HG03108 (cell line): ENCODE measurements at regions not wholly inside any gene's neighbourhood (a gene's known extent, or its start where the extent isn't known, plus 50 kb on each side); places are given as distances from the start of the nearest gene placed in this dataset.

Experiments
- ATAC-seq: cut with Tn5 transposase; IDR thresholded peaks from one replicate; pipeline ENCODE4 v1.9.1; 2021; ENCODE audit warnings: moderate library complexity; ENCODE audit not compliant: unreplicated experiment

DNA sequence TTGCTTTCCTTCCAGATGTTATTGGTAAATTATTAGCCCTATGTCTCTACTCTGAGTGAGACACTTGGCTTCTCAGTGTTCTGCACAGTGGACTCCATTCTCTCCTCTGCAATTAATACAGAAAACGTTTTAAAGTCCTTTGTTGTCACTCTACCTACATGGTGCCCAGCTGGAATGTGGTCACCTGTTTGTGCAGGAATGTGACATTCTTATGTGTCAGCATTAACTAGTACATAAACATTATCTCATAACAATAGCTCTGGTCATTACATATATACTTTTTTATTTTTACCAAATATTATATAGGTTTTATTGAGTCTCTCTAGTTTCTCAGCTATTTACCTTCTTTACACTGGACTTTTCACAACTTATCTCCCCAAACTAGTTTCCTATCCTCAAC, 147.0 kb upstream of the KCNMB2 start:
- ATAC-seq: no peak

- no peak for ATAC-seq
These were observed 143.7 kb upstream of the KCNMB2 start for GRCh38 chr3:178392511-178392926.

DNA sequence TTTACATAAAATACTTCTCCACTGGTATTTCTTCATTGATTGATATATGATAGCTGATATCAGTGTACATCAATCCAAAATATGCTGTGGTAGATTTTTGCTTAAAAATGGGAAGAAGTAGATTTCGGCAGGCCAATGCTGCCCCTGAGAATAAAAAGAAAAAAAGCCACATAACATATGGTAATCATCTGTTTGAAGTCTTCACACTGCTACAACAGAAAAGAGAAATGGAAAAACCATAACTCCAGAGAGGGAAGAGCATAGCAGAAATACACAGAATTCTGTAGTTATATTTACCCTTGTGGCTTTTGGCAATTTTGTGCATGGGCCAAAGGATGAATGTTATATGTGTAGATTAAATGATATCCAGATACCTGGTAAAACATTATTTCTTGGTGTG, 143.1 kb upstream of the KCNMB2 start:
- no peak for ATAC-seq

GRCh38 chr3:178393824-178394223, 142.4 kb upstream of the KCNMB2 start:
- ATAC-seq: no peak

- ATAC-seq: no peak
These were observed 139.9 kb upstream of the KCNMB2 start for GRCh38 chr3:178396318-178396717.

DNA sequence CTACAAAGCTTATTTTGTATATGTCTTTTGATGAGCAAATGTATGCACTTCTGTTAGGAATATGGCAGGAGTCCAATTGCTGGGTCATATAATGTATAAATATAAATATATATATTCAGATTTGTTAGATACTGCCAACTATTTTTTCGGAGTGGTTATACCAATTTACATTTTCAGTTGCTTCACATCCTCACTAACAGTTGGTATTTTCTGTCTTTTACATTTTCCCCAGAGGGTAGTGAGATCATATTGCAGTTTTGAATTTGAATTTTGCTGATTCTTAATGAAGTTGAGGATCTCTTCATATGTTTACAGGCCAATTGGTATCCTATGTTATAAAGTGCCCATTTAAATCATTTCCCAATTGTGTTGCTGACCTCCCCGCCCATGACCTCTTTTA, 139.0 kb upstream of the KCNMB2 start:
- no peak for ATAC-seq

DNA sequence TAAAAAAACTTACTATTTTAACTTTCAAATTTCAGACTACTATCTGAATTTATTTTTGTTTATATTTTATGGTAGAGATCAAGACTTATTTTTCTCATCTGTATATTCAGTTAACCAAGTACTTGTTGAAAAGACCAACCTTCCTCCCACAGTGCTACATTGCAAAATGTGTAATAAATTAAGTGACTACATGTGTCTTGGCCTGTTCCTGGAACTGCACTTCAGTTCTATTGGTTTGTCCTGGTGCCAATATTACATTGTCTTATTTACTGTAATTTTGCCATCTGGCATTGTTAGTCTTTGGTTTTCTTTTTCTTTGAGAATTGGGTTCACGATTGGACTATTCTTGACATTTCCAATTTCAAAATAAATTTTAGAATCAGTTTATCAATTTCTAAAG, 138.4 kb upstream of the KCNMB2 start:
- ATAC-seq: no peak

DNA sequence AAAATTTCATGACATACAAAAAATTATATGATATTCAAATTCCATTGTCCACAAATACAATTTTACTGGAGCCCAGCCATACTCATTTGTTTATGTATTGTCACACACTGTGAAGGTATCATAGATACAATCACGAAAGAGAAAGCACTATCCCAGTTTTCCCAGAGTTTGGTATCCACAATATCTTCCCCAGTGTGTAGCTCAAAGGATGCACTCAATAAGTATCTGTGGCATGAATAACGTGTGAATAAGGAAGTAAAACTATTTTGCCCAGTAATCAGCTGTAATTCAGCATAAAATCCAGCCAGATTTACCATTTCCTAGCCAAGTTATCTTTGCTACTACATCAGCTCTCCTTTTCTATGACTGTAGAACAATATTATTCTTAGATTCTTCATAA, 131.3 kb upstream of the KCNMB2 start:
- ATAC-seq: no peak

- ATAC-seq: no peak
These were observed 130.7 kb upstream of the KCNMB2 start for GRCh38 chr3:178405531-178405930.

GRCh38 chr3:178406206-178406605, 130.0 kb upstream of the KCNMB2 start:
- ATAC-seq: no peak

DNA sequence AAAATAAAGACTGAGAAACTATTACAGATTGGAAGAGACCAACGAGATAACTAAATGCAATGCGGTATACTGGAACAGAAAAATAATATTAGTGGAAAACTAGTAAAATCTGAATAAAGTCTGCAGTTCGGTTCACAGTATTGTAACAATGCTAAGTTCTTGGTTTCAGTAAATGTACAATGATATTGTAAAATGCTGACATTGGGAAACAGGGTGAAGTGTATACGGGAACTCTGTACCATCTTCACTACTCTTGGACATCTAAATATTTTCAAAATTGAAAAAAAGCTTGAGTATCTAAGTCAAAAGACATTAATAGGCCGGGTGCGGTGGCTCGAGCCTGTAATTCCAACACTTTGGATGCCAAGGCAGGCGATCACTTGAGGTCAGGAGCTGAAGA, 120.9 kb upstream of the KCNMB2 start:
- ATAC-seq: no peak

GRCh38 chr3:178417736-178418135, 118.5 kb upstream of the KCNMB2 start:
- ATAC-seq: no peak

- ATAC-seq: no peak
These were observed 117.2 kb upstream of the KCNMB2 start for GRCh38 chr3:178419071-178419470.

- ATAC-seq: no peak
These were observed 116.2 kb upstream of the KCNMB2 start for GRCh38 chr3:178420033-178420432.

GRCh38 chr3:178421069-178421468, 115.2 kb upstream of the KCNMB2 start:
- ATAC-seq: no peak

DNA sequence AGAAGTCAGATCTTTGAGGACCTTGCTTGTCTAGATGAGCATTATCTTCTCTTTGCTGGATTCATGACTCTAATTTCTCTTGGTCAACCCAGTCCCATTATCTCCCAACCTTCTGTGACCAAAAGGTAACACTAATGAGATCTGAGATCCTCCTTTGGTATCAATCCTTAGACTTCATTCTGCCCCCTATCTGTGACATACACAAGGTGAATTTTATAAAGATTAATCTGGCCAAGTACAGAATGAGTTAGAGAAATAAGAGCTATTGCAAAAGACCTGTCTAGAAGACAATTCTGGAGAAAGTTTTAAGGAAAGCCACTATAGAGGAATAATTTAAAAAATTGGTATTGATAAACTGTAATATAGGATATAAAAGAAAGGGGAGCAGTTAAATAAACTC, 113.8 kb upstream of the KCNMB2 start:
- no peak for ATAC-seq

DNA sequence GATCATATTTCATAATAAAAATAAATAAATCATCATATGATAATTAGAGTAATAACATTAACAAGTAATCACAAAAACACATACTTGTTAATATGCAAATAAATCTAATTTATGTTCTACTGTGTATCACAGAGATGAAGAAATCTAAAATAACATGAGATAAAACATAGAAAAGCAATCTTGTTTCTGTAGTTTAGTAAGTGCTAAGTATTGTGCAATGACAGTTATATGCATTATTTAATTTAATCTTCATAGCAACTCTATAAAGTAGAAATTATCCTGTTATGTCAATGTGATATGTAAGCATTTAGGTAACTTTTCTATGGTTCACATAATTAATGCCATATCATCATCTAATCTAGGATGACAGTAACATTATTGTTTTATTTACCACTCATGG, 108.2 kb upstream of the KCNMB2 start:
- ATAC-seq: no peak

GRCh38 chr3:178434206-178434805, 101.9 kb upstream of the KCNMB2 start:
- ATAC-seq: no peak

- no peak for ATAC-seq
These were observed 100.7 kb upstream of the KCNMB2 start for GRCh38 chr3:178435575-178435974.

DNA sequence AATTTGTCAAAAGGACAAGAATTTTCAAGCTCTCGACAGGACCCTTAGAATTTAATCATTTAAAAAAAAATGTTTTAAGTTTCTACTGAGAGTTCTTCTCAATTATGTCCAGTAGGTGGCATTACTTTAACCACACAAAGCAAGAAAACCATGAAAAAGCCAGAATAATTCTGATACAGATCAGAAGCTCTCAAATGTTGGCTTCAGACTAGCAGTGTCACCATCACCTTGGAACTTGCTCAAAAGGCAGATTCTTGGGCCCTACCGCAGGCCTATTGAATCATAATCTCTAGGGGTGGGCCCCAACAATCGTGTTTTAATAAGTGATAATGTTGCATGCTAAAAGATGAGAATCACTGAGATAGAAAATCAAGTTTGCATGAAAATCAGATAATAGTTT, 99.5 kb upstream of the KCNMB2 start:
- no peak for ATAC-seq

GRCh38 chr3:178437236-178437635, 99.0 kb upstream of the KCNMB2 start:
- no peak for ATAC-seq

- no peak for ATAC-seq
These were observed 96.7 kb upstream of the KCNMB2 start for GRCh38 chr3:178439504-178439903.

- ATAC-seq: no peak
These were observed 96.2 kb upstream of the KCNMB2 start for GRCh38 chr3:178440043-178440442.

DNA sequence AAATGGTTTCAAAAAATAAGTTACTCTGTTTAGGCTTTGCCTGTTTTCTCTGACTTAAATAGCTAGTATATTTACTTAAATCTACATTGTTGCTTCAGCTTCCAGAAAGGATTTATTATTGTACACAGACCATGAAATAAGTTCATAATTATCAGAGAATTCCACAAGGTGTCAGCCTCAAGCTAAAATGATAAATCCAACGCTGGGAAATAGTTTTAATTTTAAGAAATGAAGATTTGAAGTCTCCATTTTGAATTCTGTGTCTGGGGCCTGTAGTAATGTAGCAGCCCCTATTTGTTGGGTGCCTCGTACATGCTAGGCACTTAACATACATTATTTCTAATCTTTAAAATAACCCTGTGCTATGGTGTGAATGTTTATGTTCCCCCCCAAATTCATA, 92.6 kb upstream of the KCNMB2 start:
- ATAC-seq: no peak
